Cardiac muscle cell (in vitro differentiated cells and primary cell): ENCODE measurements at regions not wholly inside any gene's neighbourhood (a gene's known extent, or its start where the extent isn't known, plus 50 kb on each side); places are given as distances from the start of the nearest gene placed in this dataset.
A peak's percentile ranks its signal among the peaks of the same experiment; 100 is the strongest.

Source experiments
- DNase-seq, 2 donors: peaks; one replicate each; pipeline versions ENCODE4 v3.0.0 to v3.0.0-alpha.2; 2010 to 2017; ENCODE audit warnings: low read depth in 1 of 2, low spot score in 1 of 2
- H3K27ac ChIP-seq: fragments of 200-600 bp; sonication (generic); 2 replicates; pipeline ENCODE4 v1.5.1; 2016
- H3K27me3 ChIP-seq: fragments of 200-600 bp; sonication (generic); 2 replicates; pipeline ENCODE4 v1.6.0; 2016; ENCODE audit warnings: control low read depth
- H3K36me3 ChIP-seq: fragments of 200-600 bp; sonication (generic); 2 replicates; pipeline ENCODE4 v1.5.1; 2016; ENCODE audit warnings: control low read depth
- H3K4me1 ChIP-seq: fragments of 200-600 bp; sonication (generic); 2 replicates; pipeline ENCODE4 v1.8.1; 2017; ENCODE audit warnings: low read depth, mild to moderate bottlenecking, mixed run types
- H3K4me3 ChIP-seq: fragments of 200-600 bp; sonication (generic); 2 replicates; pipeline ENCODE4 v1.5.1; 2016; ENCODE audit warnings: mild to moderate bottlenecking
- H3K9me3 ChIP-seq: fragments of 200-600 bp; sonication (generic); 2 replicates; pipeline ENCODE4 v1.5.1; 2017; ENCODE audit warnings: low read depth, mild to moderate bottlenecking, control low read depth
- TF ChIP-seq, protein P1 (sequence below): IDR thresholded peaks from 2 replicates; pipeline ENCODE4 v1.5.1; 2012; ENCODE audit warnings: low read depth, mild to moderate bottlenecking, low read length

DNA sequence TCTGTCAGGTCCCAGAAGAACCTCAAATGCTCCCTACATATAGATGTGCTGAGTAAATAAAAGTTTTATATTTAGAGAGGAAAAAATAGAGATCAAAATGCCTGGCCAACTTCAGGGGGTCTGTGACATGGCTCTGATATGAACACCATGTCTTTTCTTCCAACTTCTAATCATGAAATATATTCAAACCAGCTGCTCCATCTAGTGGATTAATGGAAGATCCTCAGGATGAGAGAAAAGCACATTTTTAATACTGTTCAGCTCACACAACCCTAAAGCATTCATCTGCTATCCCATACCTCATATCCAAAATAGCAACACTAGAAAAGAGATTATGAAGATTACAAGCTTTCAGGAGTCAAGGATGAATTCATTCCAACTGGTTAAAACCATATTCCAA lies 56.0 kb upstream of the DOCK9 start:
- Histone ChIP-seq H3K36me3 (no peaks in the 10 kb centered on the region), H3K27me3 (no peaks in the 10 kb centered on the region), H3K27ac (no peak overlapping the region), H3K9me3 (no peaks in the 10 kb centered on the region), H3K4me3 (no peak overlapping the region), H3K4me1 (peaks cover 4% of the 10 kb centered on the region)
- DNase-seq = peak; percentile 52 to 60
- TF ChIP-seq, protein P1, sequence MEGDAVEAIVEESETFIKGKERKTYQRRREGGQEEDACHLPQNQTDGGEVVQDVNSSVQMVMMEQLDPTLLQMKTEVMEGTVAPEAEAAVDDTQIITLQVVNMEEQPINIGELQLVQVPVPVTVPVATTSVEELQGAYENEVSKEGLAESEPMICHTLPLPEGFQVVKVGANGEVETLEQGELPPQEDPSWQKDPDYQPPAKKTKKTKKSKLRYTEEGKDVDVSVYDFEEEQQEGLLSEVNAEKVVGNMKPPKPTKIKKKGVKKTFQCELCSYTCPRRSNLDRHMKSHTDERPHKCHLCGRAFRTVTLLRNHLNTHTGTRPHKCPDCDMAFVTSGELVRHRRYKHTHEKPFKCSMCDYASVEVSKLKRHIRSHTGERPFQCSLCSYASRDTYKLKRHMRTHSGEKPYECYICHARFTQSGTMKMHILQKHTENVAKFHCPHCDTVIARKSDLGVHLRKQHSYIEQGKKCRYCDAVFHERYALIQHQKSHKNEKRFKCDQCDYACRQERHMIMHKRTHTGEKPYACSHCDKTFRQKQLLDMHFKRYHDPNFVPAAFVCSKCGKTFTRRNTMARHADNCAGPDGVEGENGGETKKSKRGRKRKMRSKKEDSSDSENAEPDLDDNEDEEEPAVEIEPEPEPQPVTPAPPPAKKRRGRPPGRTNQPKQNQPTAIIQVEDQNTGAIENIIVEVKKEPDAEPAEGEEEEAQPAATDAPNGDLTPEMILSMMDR = peak; percentile 52

DNA sequence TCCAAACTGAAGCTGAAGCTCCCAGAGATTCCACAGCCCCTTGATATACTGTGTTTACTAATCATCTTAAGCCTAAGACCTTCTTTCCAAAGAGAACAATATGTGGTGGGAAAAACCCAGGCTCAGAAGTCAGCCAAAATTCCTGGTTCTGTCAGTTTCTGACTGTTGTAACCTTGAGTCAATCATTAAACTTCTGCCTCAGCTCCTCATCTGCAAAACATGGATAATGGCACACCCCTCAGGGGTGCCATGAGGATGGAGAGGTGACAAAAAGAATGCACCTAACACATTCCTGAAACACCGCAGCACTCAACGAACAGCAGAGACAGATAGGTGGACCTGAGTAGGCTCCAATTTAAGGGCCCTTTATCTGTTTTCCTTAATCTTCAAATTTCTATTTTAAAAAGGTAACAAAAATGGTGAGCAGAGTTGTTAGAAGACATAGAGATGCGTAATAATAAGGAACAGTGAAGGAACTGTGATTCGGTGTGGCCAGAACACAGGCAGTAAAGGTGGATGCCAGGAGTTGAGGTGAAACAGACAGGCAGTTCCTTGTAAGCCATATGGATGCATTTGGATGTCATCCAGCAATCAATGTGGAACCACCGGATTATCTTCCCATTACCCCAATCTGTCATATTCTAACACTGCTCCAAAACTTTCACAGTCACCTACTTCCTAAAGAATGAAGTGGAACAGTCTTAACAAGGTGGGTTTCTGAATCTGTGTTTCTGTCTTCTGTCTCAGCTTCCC lies 56.6 kb upstream of the DOCK9 start:
- TF ChIP-seq, protein P1 = no peak
- H3K36me3 ChIP-seq = no peaks in the 10 kb centered on the region
- no peak overlapping the region for H3K4me3 ChIP-seq
- H3K4me1 ChIP-seq = peaks cover 4% of the 10 kb centered on the region
- H3K9me3 ChIP-seq = no peaks in the 10 kb centered on the region
- H3K27ac ChIP-seq = no peak overlapping the region
- no peaks in the 10 kb centered on the region for H3K27me3 ChIP-seq
- DNase-seq = no peak

DNA sequence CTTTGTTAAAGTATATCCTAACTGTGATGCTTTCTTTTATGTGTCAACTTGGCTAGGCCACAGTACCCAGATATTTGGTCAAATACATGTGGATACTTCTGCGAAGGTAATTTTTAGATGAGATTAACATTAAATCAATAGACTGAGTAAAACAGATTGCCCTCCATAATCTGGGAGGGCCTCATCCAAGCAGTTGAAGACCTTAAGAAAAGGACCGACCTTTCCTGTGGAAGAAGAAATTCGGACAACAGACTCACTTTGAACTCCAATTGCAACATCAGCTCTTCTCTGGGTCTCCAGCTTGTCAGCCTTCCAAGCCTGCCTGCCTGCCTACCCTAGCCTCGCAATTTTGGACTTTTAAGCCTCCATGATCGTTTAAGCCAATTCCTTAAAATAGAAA lies 57.9 kb upstream of the DOCK9 start:
- H3K27me3 ChIP-seq = no peaks in the 10 kb centered on the region
- DNase-seq = no peak
- H3K36me3 ChIP-seq = no peaks in the 10 kb centered on the region
- no peaks in the 10 kb centered on the region for H3K9me3 ChIP-seq
- H3K4me1 ChIP-seq = peaks cover 4% of the 10 kb centered on the region
- TF ChIP-seq, protein P1 = no peak
- no peak overlapping the region for H3K27ac ChIP-seq
- no peak overlapping the region for H3K4me3 ChIP-seq

DNA sequence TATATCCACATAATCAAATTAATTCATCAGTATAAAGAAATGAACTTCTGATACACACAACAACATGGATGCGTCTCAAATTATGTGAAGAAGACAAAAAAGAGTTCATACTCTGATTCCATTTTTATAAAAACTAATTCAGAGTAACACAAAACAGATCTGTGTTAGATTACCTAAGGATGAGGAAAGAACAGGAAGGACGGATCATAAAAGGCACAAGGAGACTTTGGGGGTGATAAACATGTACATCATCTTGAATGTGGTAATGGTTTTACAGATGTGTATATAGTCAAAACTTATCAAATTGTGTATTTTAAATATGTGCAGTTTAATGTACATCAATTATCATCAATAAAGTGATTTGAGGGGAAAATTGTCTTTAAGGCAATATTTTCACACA lies 59.9 kb upstream of the DOCK9 start:
- no peaks in the 10 kb centered on the region for H3K36me3 ChIP-seq
- DNase-seq = no peak
- H3K27me3 ChIP-seq = no peaks in the 10 kb centered on the region
- H3K9me3 ChIP-seq = no peaks in the 10 kb centered on the region
- peaks cover 4% of the 10 kb centered on the region for H3K4me1 ChIP-seq
- TF ChIP-seq, protein P1 = no peak
- H3K27ac ChIP-seq = no peak overlapping the region
- no peak overlapping the region for H3K4me3 ChIP-seq

DNA sequence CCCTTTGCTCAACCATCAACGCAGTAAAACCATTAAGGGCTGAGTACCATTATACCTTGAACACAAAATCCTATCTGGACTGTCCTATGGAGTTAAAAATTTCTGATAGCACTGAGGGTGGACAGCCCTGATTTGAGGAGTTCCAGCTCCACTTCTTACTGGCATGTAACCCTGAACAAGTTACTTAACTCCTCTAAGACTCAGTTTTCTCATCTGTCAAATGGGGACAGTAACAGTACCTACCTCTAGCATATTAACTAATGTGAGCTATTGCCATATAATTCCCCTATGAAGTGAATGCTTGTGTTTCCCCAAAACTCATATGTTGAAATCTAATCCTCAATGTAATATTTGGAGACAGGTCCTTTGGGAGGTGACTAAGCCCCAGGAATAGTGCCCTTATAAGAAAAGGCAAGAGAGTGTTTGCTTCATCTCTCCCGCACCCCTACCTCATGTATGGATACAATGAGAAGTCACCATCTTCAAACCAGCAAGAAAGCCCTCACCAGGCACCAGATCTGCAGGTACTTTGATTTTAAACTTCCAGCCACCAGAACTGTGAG lies 61.9 kb upstream of the DOCK9 start:
- Histone ChIP-seq H3K36me3 (no peaks in the 10 kb centered on the region), H3K9me3 (no peaks in the 10 kb centered on the region), H3K27ac (no peak overlapping the region), H3K27me3 (no peaks in the 10 kb centered on the region), H3K4me1 (no peaks in the 10 kb centered on the region), H3K4me3 (no peak overlapping the region)
- TF ChIP-seq, protein P1 = no peak
- no peak for DNase-seq
